Activated T-helper 2 cell treated with anti-CD3 and anti-CD28 coated beads, Interferon-gamma antibody, Interleukin-2, Interleukin-4, amounts not matched to agents 10 μg/mL and 5 μg/mL and 100 μg/mL, durations not matched to agents 14 hours and 24 hours and 36 hours (primary cell): ENCODE measurements at regions not wholly inside any gene's neighbourhood (a gene's known extent, or its start where the extent isn't known, plus 50 kb on each side); places are given as distances from the start of the nearest gene placed in this dataset.

Experiments
- DNase-seq: peaks from one replicate; pipeline ENCODE4 v3.0.0; 2021; ENCODE audit warnings: low spot score
- H3K27ac Mint-ChIP-seq: one replicate; pipeline ENCODE4 v1.8.0; 2021; ENCODE audit warnings: mixed read lengths
- H3K27me3 Mint-ChIP-seq: one replicate; pipeline ENCODE4 v1.8.0; 2021; ENCODE audit warnings: low read depth, mixed read lengths
- H3K36me3 Mint-ChIP-seq: one replicate; pipeline ENCODE4 v1.8.0; 2021; ENCODE audit warnings: low read depth, mixed read lengths
- H3K4me1 Mint-ChIP-seq: one replicate; pipeline ENCODE4 v1.8.0; 2021; ENCODE audit warnings: low read depth, mixed read lengths
- H3K4me3 Mint-ChIP-seq: one replicate; pipeline ENCODE4 v1.8.0; 2021; ENCODE audit warnings: low read depth, mild to moderate bottlenecking, moderate library complexity, mixed read lengths
- H3K9me3 Mint-ChIP-seq: one replicate; pipeline ENCODE4 v1.8.0; 2021; ENCODE audit warnings: mixed read lengths
- intact Hi-C: fragments of 100-400 bp; cut with micrococcal nuclease; formaldehyde crosslinking; loops from one replicate; pipeline ENCODE4 v1.15.1; 2023

GRCh38 chr19:5392486-5392885 is 51.9 kb upstream of the PTPRS start:
- Mint-ChIP-seq H3K4me1 (no peaks in the 10 kb centered on the region), H3K27ac (no peak overlapping the region), H3K27me3 (peaks cover 8% of the 10 kb centered on the region), H3K9me3 (peaks cover 11% of the 10 kb centered on the region), H3K4me3 (no peak overlapping the region), H3K36me3 (no peaks in the 10 kb centered on the region)
- intact Hi-C loops = no loop called here
- DNase-seq = no peak

DNA sequence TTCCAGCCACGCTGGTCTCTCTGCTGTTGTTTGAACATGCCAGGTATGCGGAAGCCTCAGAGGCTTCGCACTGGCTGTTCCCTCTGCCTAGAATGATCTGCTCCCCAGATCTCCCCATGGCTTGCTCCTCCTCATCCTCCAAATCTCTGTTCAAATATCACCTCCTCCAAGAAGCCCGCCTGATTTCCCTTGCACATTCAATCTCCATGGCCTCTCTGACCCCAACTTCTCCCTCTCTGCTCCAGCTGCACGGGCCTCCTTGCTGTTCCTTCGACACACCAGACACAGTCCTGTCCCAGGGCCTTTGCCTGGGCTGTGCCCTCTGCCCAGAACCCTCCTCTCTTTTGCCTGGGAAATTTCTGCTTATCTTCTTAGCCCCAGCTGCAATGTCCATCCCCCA is 52.5 kb upstream of the PTPRS start:
- DNase-seq = no peak
- Mint-ChIP-seq H3K27me3 (peaks cover 8% of the 10 kb centered on the region), H3K9me3 (peaks cover 6% of the 10 kb centered on the region), H3K27ac (no peak overlapping the region), H3K4me1 (no peaks in the 10 kb centered on the region), H3K36me3 (no peaks in the 10 kb centered on the region), H3K4me3 (no peak overlapping the region)
- intact Hi-C loops = no loop called here

DNA sequence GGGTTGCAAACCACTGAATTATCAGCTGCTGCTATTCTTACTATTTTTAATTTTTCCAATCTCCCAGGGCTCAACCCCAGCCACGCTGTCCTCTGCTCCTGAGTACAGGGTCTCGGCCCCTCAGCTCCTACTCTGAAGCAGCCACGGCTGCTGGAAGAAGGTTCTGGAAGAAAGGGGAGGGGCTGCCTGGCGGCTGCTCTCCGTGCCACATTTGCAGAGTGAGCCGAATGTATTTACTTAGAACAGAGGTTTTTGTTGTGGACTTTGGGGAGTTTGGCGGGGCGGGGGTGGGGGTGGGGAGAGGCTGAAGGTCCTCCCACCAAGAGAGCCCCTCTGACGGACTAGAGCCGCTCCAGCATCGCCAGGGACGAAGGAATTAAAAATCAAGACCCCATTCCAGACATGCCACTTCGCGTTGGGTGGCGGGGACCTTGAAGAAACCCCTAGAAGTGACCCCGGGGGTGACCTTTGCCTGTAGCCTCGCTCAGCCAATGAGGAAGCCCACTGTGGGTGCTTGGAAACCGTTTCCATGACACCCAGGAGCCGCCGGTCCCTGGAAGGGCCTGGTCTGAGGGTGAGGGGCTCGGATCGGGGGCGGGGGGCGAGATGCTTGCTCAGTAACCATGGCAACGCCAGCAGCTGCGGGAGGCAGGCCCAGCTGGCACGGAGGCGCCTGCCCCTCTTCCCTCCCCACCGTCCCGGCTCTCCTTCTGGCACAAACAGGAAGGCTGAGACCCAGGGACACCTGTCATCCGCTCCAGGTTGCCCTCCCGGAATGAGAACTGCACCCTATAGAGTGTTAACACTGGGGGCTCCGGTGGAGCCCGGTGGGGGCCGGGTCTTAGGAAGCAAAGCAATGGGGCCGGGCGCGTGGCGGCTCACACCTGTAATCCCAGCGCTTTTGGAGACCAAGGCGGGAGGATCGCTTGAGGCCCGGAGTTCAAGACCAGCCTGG is 54.2 kb upstream of the PTPRS start:
- no peak for DNase-seq
- Mint-ChIP-seq H3K27me3 (peaks cover 8% of the 10 kb centered on the region), H3K9me3 (no peaks in the 10 kb centered on the region), H3K4me3 (no peak overlapping the region), H3K4me1 (no peaks in the 10 kb centered on the region), H3K27ac (no peak overlapping the region), H3K36me3 (no peaks in the 10 kb centered on the region)
- intact Hi-C loops = no loop called here

DNA sequence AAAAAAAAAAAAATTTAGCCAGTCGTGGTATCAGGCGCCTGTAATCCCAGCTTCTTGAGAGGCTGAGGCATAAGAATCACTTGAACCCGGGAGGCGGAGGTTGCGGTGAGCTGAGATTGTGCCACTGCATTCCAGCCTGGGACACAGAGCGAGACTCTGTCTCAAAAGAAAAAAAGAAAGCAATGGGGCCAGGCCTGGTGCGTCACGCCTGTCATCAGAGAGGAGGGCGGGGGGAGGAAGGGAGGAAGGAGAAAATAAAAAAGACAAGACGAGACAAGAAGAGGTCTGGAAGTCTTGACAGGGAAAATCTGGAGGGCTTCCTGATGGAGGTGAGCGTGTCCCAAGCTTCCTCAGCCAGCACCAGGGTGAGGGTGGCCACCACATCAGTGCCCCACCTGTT is 54.9 kb upstream of the PTPRS start:
- no peaks in the 10 kb centered on the region for H3K4me1 Mint-ChIP-seq
- no peak overlapping the region for H3K4me3 Mint-ChIP-seq
- no peak overlapping the region for H3K27ac Mint-ChIP-seq
- intact Hi-C loops = no loop called here
- H3K9me3 Mint-ChIP-seq = no peaks in the 10 kb centered on the region
- H3K36me3 Mint-ChIP-seq = no peaks in the 10 kb centered on the region
- DNase-seq = no peak
- H3K27me3 Mint-ChIP-seq = peaks cover 8% of the 10 kb centered on the region

- no peaks in the 10 kb centered on the region for H3K36me3 Mint-ChIP-seq
- H3K4me3 Mint-ChIP-seq = no peak overlapping the region
- no peaks in the 10 kb centered on the region for H3K4me1 Mint-ChIP-seq
- intact Hi-C loops = no loop called here
- H3K27ac Mint-ChIP-seq = no peak overlapping the region
- DNase-seq = no peak
- no peaks in the 10 kb centered on the region for H3K9me3 Mint-ChIP-seq
- H3K27me3 Mint-ChIP-seq = peaks cover 8% of the 10 kb centered on the region
These were observed 55.7 kb upstream of the PTPRS start for GRCh38 chr19:5396096-5396939.

DNA sequence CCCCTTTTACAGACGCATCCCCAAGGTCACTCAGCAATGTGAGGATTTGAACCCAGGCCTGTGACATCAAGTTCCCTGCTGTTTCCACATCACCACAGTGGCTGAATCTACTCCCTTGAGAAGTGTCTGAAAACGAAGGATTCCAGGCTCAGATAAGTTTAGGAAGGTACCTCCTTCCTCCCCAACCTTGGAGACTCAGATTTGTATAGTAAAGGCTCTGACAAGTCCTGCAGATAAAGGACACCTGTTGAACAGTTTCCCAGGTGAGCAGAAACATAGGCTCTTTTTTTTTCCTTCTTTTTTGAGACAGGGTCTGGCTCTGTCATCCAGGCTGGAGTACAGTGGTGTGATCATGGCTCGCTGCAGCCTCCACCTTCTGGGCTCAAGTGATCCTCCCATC is 56.4 kb upstream of the PTPRS start:
- H3K27ac Mint-ChIP-seq = no peak overlapping the region

GRCh38 chr19:5397804-5398692 is 57.2 kb upstream of the ZNRF4 start:
- Mint-ChIP-seq H3K4me3 (no peak overlapping the region), H3K27ac (no peak overlapping the region), H3K4me1 (no peaks in the 10 kb centered on the region), H3K9me3 (no peaks in the 10 kb centered on the region), H3K36me3 (no peaks in the 10 kb centered on the region), H3K27me3 (peaks cover 8% of the 10 kb centered on the region)
- intact Hi-C loops = no loop called here
- DNase-seq = no peak

More for the DNA sequence above, 56.4 kb upstream of the PTPRS start:
- no peaks in the 10 kb centered on the region for H3K36me3 Mint-ChIP-seq
- H3K4me3 Mint-ChIP-seq = no peak overlapping the region
- intact Hi-C loops = no loop called here
- H3K9me3 Mint-ChIP-seq = no peaks in the 10 kb centered on the region
- peaks cover 8% of the 10 kb centered on the region for H3K27me3 Mint-ChIP-seq
- no peak for DNase-seq
- H3K4me1 Mint-ChIP-seq = no peaks in the 10 kb centered on the region

- no peaks in the 10 kb centered on the region for H3K36me3 Mint-ChIP-seq
- H3K4me1 Mint-ChIP-seq = no peaks in the 10 kb centered on the region
- H3K27me3 Mint-ChIP-seq = peaks cover 8% of the 10 kb centered on the region
- DNase-seq = no peak
- H3K9me3 Mint-ChIP-seq = no peaks in the 10 kb centered on the region
- H3K4me3 Mint-ChIP-seq = no peak overlapping the region
- intact Hi-C loops = no loop called here
- H3K27ac Mint-ChIP-seq = no peak overlapping the region
These were observed 56.5 kb upstream of the ZNRF4 start for GRCh38 chr19:5398693-5399057.

- intact Hi-C loops = no loop called here
- DNase-seq = peak; percentile 58
- Mint-ChIP-seq H3K27me3 (no peaks in the 10 kb centered on the region), H3K27ac (no peak overlapping the region), H3K4me3 (no peak overlapping the region), H3K4me1 (no peaks in the 10 kb centered on the region), H3K9me3 (no peaks in the 10 kb centered on the region), H3K36me3 (no peaks in the 10 kb centered on the region)
These were observed 51.1 kb upstream of the ZNRF4 start for GRCh38 chr19:5403968-5404640.
